ENCODE measurements at regions not wholly inside any gene's neighbourhood (a gene's known extent, or its start where the extent isn't known, plus 50 kb on each side); places are given as distances from the start of the nearest gene placed in this dataset.
"Not testable (repeated sequence)": the region's sequence is repeated elsewhere in the genome, so short reads cannot be mapped to it uniquely, and the experiment has no call there.

- ATAC-seq (no peak), DNase-seq (ENCODE audit: missing footprints) (no peak)
- intact Hi-C loops (cut with DNase I): no loop called here
These were observed 156.0 kb downstream of the GXYLT1 start for GRCh38 chr12:41988715-41989114.

DNA sequence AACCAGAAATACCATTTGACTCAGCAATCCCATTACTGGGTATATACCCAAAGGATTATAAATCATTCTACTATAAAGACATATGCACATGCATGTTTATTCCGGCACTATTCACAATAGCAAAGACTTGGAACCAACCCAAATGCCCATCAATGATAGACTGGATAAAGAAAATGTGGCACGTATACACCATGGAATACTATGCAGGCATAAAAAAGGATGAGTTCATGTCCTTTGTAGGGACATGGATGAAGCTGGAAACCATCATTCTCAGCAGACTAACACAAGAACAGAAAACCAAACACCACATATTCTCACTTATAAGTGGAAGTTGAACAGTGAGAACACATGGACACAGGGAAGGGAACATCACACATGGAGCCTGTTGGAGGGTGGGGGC lies 158.2 kb downstream of the GXYLT1 start:
- intact Hi-C loops (cut with DNase I); ATAC-seq; DNase-seq (ENCODE audit: missing footprints): not testable (repeated sequence)

DNA sequence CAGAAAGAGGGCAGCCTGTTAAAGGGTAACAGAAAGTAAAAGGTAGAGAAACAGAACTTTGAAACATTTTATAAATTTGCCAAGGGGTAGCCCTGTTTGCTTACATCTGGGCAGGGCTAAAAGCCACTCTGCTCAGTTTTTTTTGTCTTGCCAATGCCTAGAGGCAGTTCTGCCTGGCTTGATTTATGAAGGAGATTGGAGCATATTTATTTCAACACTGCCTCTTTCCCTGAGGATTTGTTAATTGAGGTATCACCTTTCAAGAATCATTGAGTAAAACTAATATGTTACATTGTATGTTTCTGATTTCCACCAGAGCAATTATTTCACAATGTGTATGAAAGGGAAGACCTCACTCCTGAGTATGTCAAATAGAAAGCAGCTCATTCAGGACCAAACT lies 160.8 kb downstream of the GXYLT1 start:
- DNase-seq (ENCODE audit: missing footprints) (no peak), ATAC-seq (no peak)
- intact Hi-C loops (cut with DNase I): no loop called here

- DNase-seq (ENCODE audit: missing footprints): no peak
- intact Hi-C loops (cut with DNase I): no loop called here
- ATAC-seq: no peak
These were observed 161.3 kb downstream of the GXYLT1 start for GRCh38 chr12:41983394-41983793.

DNA sequence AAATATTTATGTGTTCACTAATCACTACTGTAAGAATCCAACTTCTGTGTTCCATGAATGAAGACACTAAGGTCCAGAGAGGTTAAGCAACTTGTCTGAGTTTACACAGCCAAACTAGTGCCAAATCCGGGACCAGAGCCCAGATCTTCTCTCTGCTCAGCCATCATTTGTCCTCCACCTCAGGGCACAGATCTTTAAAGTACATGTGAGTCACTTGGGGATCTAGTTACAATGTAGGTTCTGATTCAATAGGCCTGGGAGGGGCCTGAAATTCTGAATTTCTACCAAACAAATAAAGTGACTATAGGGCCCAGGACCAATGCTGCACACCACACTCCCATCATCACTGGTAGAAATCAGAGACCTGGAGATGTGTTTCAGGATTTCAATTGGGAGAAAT lies 162.9 kb downstream of the GXYLT1 start:
- intact Hi-C loops (cut with DNase I): no loop called here
- DNase-seq (ENCODE audit: missing footprints) (no peak), ATAC-seq (no peak)

- intact Hi-C loops (cut with DNase I): no loop called here
- DNase-seq (ENCODE audit: missing footprints) (no peak), ATAC-seq (no peak)
These were observed 163.7 kb downstream of the GXYLT1 start for GRCh38 chr12:41981013-41981412.

GRCh38 chr12:41980390-41980789 lies 164.3 kb downstream of the GXYLT1 start:
- intact Hi-C loops (cut with DNase I): no loop called here
- DNase-seq (ENCODE audit: missing footprints) (no peak), ATAC-seq (no peak)

GRCh38 chr12:41979574-41979973 lies 165.1 kb downstream of the GXYLT1 start:
- intact Hi-C loops (cut with DNase I): no loop called here
- ATAC-seq (no peak), DNase-seq (ENCODE audit: missing footprints) (no peak)

DNA sequence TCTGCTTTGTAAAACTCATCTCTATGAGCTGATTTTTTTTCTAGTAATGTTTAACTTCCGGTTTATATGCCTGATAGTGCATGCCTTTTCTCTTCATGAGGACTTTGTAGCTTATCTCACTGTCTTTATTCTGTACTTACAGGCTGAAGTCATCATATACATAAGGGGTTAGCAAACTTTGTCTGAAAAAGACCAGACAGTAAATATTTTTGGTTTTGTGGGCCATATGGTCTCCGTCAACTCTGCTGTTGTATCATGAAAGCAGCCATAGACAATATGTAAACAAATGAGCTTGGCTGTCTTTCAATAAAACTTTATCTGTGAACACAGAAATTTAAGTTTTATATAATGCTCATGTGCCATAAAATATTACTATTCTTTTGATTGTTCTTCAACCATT lies 172.1 kb downstream of the GXYLT1 start:
- no peak for ATAC-seq

DNA sequence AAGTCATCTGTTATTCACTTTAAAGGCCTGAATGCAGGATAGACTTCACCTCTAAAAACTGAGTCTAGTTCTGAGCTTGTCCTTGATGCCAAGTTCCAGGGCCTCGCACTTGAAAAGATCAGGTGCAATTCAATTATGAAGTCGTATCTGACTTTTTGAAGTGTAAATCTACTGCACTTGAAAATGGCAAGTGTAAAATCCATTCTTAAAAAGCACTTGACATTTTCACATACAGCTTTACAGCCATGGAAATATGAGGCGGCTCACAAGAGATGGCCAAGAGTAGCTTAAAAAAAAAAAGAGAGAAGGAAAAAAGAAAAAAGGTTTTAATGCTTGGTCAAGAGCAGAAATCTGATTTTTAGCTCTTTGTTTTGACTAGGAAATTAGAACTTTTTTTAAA lies 172.5 kb downstream of the GXYLT1 start:
- intact Hi-C loops (cut with DNase I): no loop called here
- no peak for DNase-seq (ENCODE audit: missing footprints)
- ATAC-seq: no peak

More for the DNA sequence above, 172.1 kb downstream of the GXYLT1 start:
- intact Hi-C loops (cut with DNase I): no loop called here
- DNase-seq (ENCODE audit: missing footprints): no peak

DNA sequence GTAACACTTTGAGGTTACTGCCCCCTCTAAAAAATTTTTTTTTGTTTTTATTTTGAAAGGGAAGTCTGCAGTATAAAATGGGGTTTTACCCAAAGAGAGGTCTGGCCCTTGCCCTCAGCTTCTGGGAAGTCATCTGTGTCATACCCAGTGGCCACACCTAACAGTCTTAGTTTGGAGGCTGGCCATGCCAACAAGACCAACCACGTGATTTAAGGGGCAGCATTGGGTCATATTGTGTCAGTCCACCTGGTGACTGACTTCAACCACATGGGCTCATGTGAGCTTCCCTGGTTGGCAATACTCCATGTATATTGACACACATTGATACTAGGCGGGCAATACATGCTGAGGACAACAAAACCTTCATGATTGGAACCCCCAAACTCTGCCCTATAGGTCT lies 173.9 kb downstream of the GXYLT1 start:
- DNase-seq (ENCODE audit: missing footprints): no peak
- intact Hi-C loops (cut with DNase I): no loop called here
- ATAC-seq: no peak

- ATAC-seq: no peak
- intact Hi-C loops (cut with DNase I): no loop called here
These were observed 176.1 kb downstream of the GXYLT1 start for GRCh38 chr12:41968599-41968998.

DNA sequence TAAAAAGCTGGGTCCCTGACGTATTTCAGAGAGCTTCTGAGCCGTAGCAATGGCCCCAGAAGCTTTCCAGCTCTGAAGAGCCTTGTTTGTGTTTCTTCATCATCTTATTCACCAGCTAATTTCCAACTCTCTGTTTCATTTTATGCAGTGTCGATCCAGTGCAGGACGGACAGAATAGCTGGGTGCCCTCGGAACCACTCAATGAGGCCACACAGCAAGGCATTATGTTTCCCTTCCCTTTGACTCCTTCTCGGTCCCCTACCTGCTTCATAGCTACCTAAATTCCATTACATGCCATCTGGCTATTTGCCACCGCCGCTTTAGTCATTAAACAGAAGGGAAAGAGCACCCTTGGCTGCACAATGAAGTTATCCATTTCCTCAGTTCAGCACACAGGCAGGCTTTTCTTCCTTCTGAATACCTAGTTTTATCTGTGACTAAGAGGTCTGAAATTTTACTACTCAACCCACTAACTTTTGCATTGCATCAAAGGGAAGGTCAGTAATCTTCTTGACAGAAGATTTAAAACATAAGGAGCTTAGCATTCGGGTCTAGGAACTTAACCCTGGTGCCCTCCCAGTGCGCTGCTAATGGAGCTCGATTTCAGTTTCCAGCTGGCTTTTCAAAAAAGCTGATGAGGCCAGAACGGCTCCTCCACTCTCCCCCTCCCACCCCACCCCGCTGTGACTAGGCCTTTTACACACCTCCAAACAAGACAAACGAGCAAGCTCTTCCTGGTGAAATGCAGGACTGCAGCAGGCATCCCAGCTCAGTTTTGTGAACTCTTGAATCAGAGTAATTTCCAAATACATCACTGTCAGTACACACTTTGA lies 176.8 kb downstream of the GXYLT1 start:
- DNase-seq (ENCODE audit: missing footprints) (no peak), ATAC-seq (no peak)
- intact Hi-C loops (cut with DNase I): no loop called here

More at GRCh38 chr12:41968599-41968998, 176.1 kb downstream of the GXYLT1 start:
- no peak for DNase-seq (ENCODE audit: missing footprints)

GRCh38 chr12:41966916-41967315 lies 177.8 kb downstream of the GXYLT1 start:
- no peak for DNase-seq (ENCODE audit: missing footprints)
- ATAC-seq: no peak
- intact Hi-C loops (cut with DNase I): no loop called here

GRCh38 chr12:41966001-41966400 lies 178.7 kb downstream of the GXYLT1 start:
- intact Hi-C loops (cut with DNase I): no loop called here
- ATAC-seq (no peak), DNase-seq (ENCODE audit: missing footprints) (no peak)

- intact Hi-C loops (cut with DNase I): no loop called here
- no peak for DNase-seq (ENCODE audit: missing footprints)
- ATAC-seq: no peak
These were observed 181.3 kb downstream of the GXYLT1 start for GRCh38 chr12:41963398-41963797.

DNA sequence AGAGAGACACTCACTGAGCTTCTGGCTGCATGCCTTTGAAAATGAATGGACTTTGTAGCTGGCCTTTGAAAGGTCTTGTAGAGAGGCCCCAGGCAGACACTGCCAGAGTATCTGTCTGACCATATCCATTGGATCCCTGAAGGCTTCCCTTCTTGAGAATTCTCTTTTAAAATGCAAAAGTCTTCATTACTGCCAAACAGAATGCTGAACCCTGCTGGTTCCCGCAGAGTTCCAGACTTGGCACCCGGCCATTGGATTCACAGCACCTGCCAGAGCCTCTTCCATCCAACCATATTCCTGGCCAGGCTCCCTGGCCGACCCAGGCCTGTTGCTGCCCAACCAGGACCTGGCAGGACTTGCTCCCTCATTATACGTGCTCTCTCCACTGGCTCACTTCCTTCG lies 182.5 kb downstream of the GXYLT1 start:
- peak; percentile 54 for ATAC-seq
- DNase-seq (ENCODE audit: missing footprints): no peak
- intact Hi-C loops (cut with DNase I): no loop called here

DNA sequence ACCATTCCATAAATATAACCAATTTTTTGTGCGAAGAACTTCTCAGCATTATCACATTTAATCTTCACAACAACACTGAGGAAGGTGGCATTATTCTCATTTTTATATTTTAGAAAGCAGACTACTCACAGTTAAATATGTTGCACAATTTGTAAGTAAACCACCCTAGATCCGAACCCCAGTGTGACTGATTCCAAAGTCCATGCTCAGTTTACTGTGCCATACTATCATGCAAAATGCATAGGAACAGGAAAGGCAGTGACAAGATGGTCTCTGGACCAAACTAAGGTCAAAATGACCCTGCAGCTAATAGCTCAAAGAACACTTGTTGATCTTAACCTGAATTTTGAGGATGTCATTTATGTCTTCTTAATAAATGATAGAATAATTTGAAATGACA lies 185.4 kb downstream of the GXYLT1 start:
- DNase-seq (ENCODE audit: missing footprints) (no peak), ATAC-seq (no peak)
- intact Hi-C loops (cut with DNase I): no loop called here

DNA sequence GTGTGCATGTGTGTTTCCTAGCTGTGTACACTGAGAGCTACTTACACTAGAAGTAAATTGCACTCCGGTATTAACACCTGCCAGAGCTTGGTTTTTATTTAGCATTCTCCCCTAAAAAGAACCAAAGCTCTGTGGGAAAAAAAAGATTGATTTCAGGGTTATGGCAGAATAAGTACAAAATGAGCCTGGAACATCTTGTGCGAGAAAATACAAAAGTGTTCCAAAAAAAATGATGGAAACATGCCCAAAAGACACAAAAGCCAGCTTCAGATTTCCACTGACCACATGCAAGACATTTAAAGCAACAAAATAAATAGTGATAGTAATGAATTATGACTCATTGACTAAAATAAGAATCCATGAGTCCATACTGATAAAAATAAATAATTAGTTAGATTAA lies 188.3 kb downstream of the GXYLT1 start:
- intact Hi-C loops (cut with DNase I): no loop called here
- ATAC-seq: no peak
- DNase-seq (ENCODE audit: missing footprints): no peak

DNA sequence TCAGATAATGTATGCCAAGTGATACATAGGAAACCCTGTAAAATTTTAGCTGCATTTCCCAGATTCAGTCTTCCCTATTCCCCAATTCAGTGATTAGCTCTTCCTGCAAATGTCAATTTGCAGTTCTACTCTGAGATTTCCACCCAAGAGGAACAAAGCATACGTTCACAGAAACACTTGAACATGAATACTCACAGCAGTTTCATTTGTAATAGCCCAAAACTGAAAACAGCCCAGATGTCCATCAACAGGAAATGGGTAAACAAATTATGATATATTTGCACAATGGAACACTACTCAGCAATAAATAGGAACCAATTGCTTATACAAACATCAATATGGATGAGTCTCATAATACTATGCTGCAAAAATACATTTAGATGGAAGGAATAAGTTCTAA lies 194.2 kb downstream of the GXYLT1 start:
- no peak for ATAC-seq
- intact Hi-C loops (cut with DNase I): no loop called here
- no peak for DNase-seq (ENCODE audit: missing footprints)

DNA sequence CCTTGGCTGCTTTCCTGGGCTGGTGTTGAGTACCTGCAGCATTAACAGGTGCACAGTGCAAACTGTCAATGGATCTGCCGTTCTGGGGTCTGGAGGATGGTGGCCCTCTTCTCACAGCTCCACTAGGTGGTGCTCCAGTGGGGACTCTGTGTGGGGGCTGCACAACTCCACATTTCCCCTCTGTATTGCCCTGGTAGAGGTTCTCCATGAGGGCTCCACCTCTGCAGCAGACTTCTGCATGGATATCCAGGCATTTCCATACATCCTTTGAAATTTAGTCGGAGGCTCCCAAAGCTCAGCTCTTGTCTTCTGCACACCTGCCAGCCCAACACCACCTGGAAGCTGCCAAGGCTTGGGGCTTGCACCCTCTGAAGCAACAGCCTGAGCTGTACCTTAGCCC lies 198.6 kb downstream of the GXYLT1 start:
- DNase-seq (ENCODE audit: missing footprints): no peak
- intact Hi-C loops (cut with DNase I): no loop called here
- ATAC-seq: no peak

Data from Right ventricle myocardium inferior (tissue), 1 donor.